ENCODE measurements at regions not wholly inside any gene's neighbourhood (a gene's known extent, or its start where the extent isn't known, plus 50 kb on each side); places are given as distances from the start of the nearest gene placed in this dataset.
A peak's percentile ranks its signal among the peaks of the same experiment; 100 is the strongest.

DNA sequence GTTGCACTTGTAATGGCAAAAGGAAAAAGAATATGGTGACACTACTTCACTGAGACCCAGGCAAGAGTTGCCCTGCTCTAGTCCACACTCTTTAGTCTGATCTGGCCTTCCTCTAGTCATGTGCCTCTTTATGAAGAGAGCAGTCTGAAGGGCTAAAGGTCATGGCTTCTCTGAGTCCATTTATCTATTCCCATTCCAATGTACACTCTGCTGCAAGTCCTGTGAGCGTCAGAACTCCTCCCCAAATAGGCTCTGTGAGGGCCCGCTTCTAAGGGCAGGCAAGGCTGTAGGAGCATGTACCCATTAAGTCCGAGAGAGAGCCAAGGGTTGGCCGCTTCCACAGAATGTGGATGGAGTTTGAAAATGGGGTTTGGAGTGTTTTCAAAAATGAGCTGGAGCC is 209.3 kb downstream of the AHR start:
- H3K27ac ChIP-seq, result no peak overlapping the region

DNA sequence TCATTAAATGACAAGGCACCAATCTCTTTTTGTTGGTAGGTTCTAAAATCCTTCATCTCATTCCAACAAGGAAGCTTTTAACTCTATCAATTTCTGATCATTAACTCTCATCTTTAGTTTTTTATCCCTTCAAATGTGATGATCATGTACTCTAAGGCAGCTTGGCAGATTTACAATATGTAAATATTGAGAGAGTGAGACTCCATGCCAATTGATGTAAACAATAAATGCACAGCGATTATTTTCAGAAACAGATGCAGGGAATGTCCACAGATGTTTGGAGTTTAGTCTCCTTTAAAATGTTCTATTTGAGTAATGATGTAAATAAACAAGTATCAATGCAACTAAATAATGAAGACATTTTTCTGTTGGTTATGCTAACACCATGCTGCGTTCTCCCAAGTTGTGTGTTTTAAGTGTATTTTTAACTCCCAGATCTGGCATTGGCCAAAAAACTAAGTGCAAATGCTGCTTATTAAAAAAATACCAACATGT is 213.8 kb downstream of the AHR start:
- no peak for TF ChIP-seq CTCF (IDR thresholded peaks at IDR 0.05)
- Histone ChIP-seq H3K4me3 (no peak overlapping the region), H3K4me1 (ENCODE audit: control insufficient read depth in 1 of 2, low read depth in 2 of 2) (peaks cover 0 to 7% of the 10 kb centered on the region in 2 donors), H3K36me3 (no peaks in the 10 kb centered on the region), H3K9me3 (no peaks in the 10 kb centered on the region), H3K27ac (no peak overlapping the region), H3K27me3 (replicated peaks; ENCODE audit: insufficient read depth) (no peaks in the 10 kb centered on the region)
- no peak for ATAC-seq (ENCODE audit: insufficient number of reproducible peaks, low FRiP score, low read depth)
- no peak for DNase-seq (ENCODE audit: low spot score)

More for the DNA sequence above, 209.3 kb downstream of the AHR start:
- Histone ChIP-seq H3K4me1 (ENCODE audit: control insufficient read depth in 1 of 2, low read depth in 2 of 2) (peaks cover 3 to 17% of the 10 kb centered on the region in 2 donors), H3K27me3 (replicated peaks; ENCODE audit: insufficient read depth) (no peaks in the 10 kb centered on the region), H3K36me3 (no peaks in the 10 kb centered on the region), H3K4me3 (no peak overlapping the region), H3K9me3 (no peaks in the 10 kb centered on the region)
- no peak for ATAC-seq (ENCODE audit: insufficient number of reproducible peaks, low FRiP score, low read depth)
- no peak for TF ChIP-seq CTCF (IDR thresholded peaks at IDR 0.05)
- DNase-seq (ENCODE audit: low spot score), result no peak

DNA sequence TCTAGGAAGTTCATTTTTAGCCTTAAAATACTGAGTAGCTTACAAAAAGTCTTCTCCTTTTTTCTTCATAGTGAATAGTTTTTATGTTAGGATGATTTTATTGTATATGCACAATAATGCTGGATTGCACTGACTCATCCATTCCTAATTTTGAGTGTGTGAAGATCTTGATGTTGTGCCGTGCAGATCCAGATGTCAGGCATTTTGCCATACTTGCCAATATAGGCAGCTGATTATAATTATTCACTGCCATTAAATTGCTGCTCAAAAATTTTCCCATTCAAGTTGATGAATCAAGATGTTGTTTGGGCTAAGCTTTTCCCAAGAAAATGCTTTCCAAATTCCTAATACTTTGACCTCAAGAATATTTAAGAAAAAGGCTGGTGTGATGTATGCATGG is 218.3 kb downstream of the AHR start:
- ATAC-seq (ENCODE audit: insufficient number of reproducible peaks, low FRiP score, low read depth) (no peak), DNase-seq (ENCODE audit: low spot score) (no peak)
- Histone ChIP-seq H3K4me3 (no peak overlapping the region), H3K4me1 (ENCODE audit: control insufficient read depth in 1 of 2, low read depth in 2 of 2) (peaks cover 14 to 20% of the 10 kb centered on the region in 2 donors), H3K27me3 (replicated peaks; ENCODE audit: insufficient read depth) (no peaks in the 10 kb centered on the region), H3K27ac (no peak overlapping the region), H3K9me3 (no peaks in the 10 kb centered on the region), H3K36me3 (no peaks in the 10 kb centered on the region)
- no peak for TF ChIP-seq CTCF (IDR thresholded peaks at IDR 0.05)

GRCh38 chr7:17520941-17521340 is 222.5 kb downstream of the AHR start:
- DNase-seq (ENCODE audit: low spot score) (no peak), ATAC-seq (ENCODE audit: insufficient number of reproducible peaks, low FRiP score, low read depth) (no peak)
- no peaks in the 10 kb centered on the region for H3K36me3 ChIP-seq
- H3K27me3 ChIP-seq (replicated peaks; ENCODE audit: insufficient read depth), result no peaks in the 10 kb centered on the region
- H3K4me3 ChIP-seq, result no peak overlapping the region
- H3K27ac ChIP-seq, result peak overlapping the region; percentile 14 to 54
- TF ChIP-seq CTCF (IDR thresholded peaks at IDR 0.05), result no peak
- peaks cover 44 to 47% of the 10 kb centered on the region in 2 donors for H3K4me1 ChIP-seq (ENCODE audit: control insufficient read depth in 1 of 2, low read depth in 2 of 2)
- no peaks in the 10 kb centered on the region for H3K9me3 ChIP-seq

DNA sequence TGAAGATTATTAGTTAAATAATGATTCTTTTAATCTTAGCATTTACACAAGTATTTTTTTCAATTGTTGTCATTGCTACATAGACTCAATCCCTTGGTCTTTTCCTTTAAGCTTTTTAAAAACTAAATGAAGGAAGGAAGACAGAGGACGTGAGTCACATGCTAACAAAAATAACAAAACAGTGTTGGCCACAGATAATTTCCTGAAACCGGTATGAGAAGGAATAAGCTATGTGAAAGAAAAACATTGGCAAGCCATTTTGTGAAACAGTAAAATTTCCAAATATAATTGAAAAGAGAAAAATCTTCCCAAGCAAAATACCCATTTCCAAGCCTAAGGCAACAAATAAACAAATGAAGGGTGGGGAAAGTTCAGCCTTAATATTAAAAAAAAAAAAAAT is 223.0 kb downstream of the AHR start:
- Histone ChIP-seq H3K27me3 (replicated peaks; ENCODE audit: insufficient read depth) (no peaks in the 10 kb centered on the region), H3K27ac (peak overlapping the region; percentile 14 to 54), H3K36me3 (no peaks in the 10 kb centered on the region), H3K4me3 (no peak overlapping the region), H3K9me3 (no peaks in the 10 kb centered on the region), H3K4me1 (ENCODE audit: control insufficient read depth in 1 of 2, low read depth in 2 of 2) (peaks cover 44 to 47% of the 10 kb centered on the region in 2 donors)
- DNase-seq (ENCODE audit: low spot score) (no peak), ATAC-seq (ENCODE audit: insufficient number of reproducible peaks, low FRiP score, low read depth) (peak; percentile 48)
- TF ChIP-seq CTCF (IDR thresholded peaks at IDR 0.05), result no peak
